Astrocyte of the spinal cord (primary cell): ENCODE measurements at regions not wholly inside any gene's neighbourhood (a gene's known extent, or its start where the extent isn't known, plus 50 kb on each side); places are given as distances from the start of the nearest gene placed in this dataset.
"Not testable (repeated sequence)": the region's sequence is repeated elsewhere in the genome, so short reads cannot be mapped to it uniquely, and the experiment has no call there.

Source experiments
- DNase-seq: peaks from one replicate; pipeline ENCODE4 v3.0.0; 2011; ENCODE audit warnings: low read depth, low spot score
- H3K4me3 ChIP-seq: 2 replicates; pipeline ENCODE4 v1.5.1; 2011; ENCODE audit warnings: low read depth, mild to moderate bottlenecking, low read length, moderate library complexity
- in situ Hi-C: cut with HindIII; loops from 2 replicates; pipeline ENCODE4 v1.10.0; 2017; ENCODE audit warnings: low sequenced_read_pairs
- TF ChIP-seq, protein P1 (sequence below): IDR thresholded peaks from 2 replicates; pipeline ENCODE4 v1.5.1; 2012; ENCODE audit warnings: low read depth, mild to moderate bottlenecking, low read length, inconsistent platforms

- H3K4me3 ChIP-seq = no peak overlapping the region
- no peak for DNase-seq
- TF ChIP-seq, protein P1, sequence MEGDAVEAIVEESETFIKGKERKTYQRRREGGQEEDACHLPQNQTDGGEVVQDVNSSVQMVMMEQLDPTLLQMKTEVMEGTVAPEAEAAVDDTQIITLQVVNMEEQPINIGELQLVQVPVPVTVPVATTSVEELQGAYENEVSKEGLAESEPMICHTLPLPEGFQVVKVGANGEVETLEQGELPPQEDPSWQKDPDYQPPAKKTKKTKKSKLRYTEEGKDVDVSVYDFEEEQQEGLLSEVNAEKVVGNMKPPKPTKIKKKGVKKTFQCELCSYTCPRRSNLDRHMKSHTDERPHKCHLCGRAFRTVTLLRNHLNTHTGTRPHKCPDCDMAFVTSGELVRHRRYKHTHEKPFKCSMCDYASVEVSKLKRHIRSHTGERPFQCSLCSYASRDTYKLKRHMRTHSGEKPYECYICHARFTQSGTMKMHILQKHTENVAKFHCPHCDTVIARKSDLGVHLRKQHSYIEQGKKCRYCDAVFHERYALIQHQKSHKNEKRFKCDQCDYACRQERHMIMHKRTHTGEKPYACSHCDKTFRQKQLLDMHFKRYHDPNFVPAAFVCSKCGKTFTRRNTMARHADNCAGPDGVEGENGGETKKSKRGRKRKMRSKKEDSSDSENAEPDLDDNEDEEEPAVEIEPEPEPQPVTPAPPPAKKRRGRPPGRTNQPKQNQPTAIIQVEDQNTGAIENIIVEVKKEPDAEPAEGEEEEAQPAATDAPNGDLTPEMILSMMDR = no peak
- in situ Hi-C loops = no loop called here
These were observed 72.0 kb upstream of the PRL start for GRCh38 chr6:22368794-22369193.

DNA sequence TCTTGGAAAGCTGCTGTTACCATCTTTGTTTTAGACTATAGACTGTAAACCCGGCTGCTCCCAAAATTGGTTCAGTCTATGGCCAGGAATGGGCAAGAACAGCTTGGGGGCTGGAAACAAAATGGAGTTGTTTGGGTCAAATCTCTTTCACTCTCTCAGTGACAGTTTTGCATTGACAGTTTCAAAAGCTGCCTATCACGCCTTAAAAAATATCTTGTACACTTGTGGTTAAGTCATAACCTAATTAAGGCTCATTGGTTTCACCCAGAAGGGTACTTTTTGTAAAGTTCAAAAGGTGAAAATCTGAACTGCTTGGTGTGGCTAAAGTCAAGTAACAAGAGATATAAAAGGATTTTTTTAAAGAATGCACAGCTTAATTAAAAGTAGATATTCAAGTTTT lies 76.1 kb upstream of the PRL start:
- no peak overlapping the region for H3K4me3 ChIP-seq
- TF ChIP-seq, protein P1 = no peak
- in situ Hi-C loops = no loop called here
- DNase-seq = no peak

DNA sequence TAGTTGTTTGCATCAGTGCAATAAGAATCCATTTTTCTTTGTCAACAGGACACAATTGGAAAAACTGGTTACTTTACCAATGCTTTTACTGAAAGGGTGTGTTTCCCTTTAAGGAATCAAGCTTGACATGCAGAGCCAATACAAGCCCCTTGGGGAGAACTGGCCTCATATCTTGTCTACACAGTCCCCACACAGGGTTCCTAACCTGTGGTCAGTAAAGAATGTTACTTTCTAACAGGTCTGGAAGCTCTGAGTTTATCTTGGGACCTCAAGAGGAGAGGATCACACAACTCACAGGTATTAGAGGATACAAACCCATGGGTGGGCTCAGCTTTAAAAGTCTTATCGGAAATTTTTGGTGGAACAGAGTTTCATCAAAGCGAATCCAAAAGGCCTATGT lies 78.1 kb upstream of the PRL start:
- DNase-seq, H3K4me3 ChIP-seq, in situ Hi-C loops: not testable (repeated sequence)

DNA sequence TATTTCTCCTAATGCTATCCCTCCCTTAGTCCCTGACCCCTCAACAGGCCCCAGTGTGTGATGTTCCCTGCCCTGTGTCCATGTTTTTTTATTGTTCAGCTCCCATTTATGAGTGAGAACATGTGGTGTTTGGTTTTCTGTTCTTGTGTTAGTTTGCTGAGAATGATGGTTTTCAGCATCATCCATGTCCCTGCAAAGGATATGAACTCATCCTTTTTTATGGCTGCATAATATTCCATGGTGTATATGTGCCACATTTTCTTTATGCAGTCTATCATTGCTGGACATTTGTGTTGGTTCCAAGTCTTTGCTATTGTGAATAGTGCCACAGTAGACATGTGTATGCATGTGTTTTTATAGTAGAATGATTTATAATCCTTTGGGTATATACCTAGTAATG lies 79.5 kb upstream of the PRL start:
- H3K4me3 ChIP-seq, in situ Hi-C loops, DNase-seq: not testable (repeated sequence)

DNA sequence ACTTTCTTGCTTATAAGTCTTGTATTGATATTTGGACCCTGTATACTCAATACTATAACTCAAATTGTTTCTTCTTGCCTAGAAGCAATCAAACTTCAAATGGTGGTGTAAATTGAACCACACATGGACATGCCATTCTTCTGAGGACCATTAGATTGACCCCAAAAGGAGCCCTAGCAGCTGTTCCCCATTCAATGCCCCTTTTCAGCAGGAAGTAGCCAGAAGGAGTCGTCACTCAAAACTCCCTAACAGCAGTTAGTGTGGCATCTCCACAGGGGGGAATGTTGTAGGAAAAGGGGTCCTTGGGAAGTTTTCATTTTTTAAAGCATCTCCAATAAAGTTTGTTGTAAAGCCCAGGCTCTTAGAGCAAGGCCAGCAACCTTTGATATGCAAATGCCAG lies 81.7 kb upstream of the PRL start:
- DNase-seq, H3K4me3 ChIP-seq, in situ Hi-C loops: not testable (repeated sequence)

GRCh38 chr6:22380236-22380635 lies 83.4 kb upstream of the PRL start:
- in situ Hi-C loops = no loop called here
- DNase-seq = no peak
- no peak overlapping the region for H3K4me3 ChIP-seq
- TF ChIP-seq, protein P1 = no peak

GRCh38 chr6:22381845-22382544 lies 85.2 kb upstream of the PRL start:
- in situ Hi-C loops = no loop called here
- no peak overlapping the region for H3K4me3 ChIP-seq
- TF ChIP-seq, protein P1 = no peak
- DNase-seq = no peak

- in situ Hi-C loops = no loop called here
- DNase-seq = no peak
- TF ChIP-seq, protein P1 = no peak
- H3K4me3 ChIP-seq = no peak overlapping the region
These were observed 86.2 kb upstream of the PRL start for GRCh38 chr6:22383016-22383415.
